ENCODE measurements at regions not wholly inside any gene's neighbourhood (a gene's known extent, or its start where the extent isn't known, plus 50 kb on each side); places are given as distances from the start of the nearest gene placed in this dataset.

- no peaks in the 10 kb centered on the region for H3K79me2 ChIP-seq (ENCODE audit: insufficient read depth, low read depth, low read length)
- BruUV-seq (replicated peaks) = no TSS peak
- no peaks in the 10 kb centered on the region for H3K36me3 ChIP-seq (ENCODE audit: insufficient read depth, low read length)
- no peak overlapping the region for H3K27ac ChIP-seq (ENCODE audit: low read depth, low read length, poor library complexity, severe bottlenecking)
- no peak for DNase-seq (ENCODE audit: low spot score)
- no peak overlapping the region for H2AFZ ChIP-seq (ENCODE audit: low read length)
- no peaks in the 10 kb centered on the region for H3K9me3 ChIP-seq (ENCODE audit: low read length)
- H3K4me1 ChIP-seq (ENCODE audit: insufficient read depth, low read length, poor library complexity, severe bottlenecking) = peaks cover 10% of the 10 kb centered on the region
- no peak for TF ChIP-seq CTCF (conservative IDR thresholded peaks at IDR 0.05; ENCODE audit: low read length)
- TF ChIP-seq EZH2phosphoT487 (IDR thresholded peaks at IDR 0.05; ENCODE audit: borderline replicate concordance, low read depth, low read length) = no peak
- no peaks in the 10 kb centered on the region for H3K9me2 ChIP-seq (ENCODE audit: insufficient read depth, low read length)
- POLR2A ChIA-PET = no interaction called here
- intact Hi-C loops (cut with micrococcal nuclease; ENCODE audit: unreplicated experiment) = loop anchor here (5.0 to 10.0 kb wide), 2 partner anchors 53 to 1636 kb away; partner anchors contain the start of gene TLR4
- H4K20me1 ChIP-seq (ENCODE audit: insufficient read depth, low read length) = no peaks in the 10 kb centered on the region
- no peak overlapping the region for H3K4me2 ChIP-seq (ENCODE audit: low read length)
- CTCF ChIA-PET (ENCODE audit: unreplicated experiment) = no interaction called here
- no peak overlapping the region for H3K4me3 ChIP-seq (ENCODE audit: low read depth, low read length, poor library complexity, severe bottlenecking)
Measured at GRCh38 chr9:117649126-117649525, 55.1 kb upstream of the TLR4 start.

DNA sequence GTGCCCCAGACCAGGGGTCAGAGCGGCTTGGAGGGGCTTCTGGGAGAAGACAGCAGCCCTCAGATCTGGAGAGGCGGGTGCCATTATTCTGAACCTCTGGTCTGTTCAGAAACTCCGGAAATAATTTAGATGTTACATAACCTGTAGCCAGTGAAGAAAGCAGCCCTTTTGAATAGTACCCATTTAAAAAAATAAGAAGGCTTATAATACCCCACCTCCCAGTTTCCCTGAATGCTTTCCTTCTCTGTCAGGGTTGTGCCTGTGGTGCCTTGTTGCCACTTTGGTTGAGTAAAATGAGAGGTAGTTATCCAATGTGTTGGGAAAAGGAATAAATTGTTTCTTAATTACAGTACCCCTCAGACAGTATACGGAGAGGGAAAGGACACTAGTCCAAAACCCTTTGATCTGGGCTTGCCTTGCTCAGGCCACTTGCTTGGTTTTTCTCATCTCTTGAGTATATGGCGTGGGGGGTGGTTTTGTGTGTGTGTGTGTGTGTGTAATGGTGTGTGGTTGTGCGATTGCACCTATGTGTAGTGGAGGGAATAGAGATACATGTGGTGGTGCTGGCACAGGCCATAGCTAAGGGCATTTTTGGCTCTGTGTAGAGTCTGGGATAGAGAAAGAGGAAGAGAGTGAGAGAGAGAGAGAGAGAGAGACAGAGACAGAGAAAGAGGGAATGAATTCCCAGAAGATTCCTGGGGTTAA, 59.1 kb upstream of the TLR4 start:
- TF ChIP-seq CTCF (conservative IDR thresholded peaks at IDR 0.05; ENCODE audit: low read length) (peak; percentile 65; the same call in 1 of the 2 replicates), EZH2phosphoT487 (IDR thresholded peaks at IDR 0.05; ENCODE audit: borderline replicate concordance, low read depth, low read length) (no peak)
- peaks cover 12% of the 10 kb centered on the region for H3K4me1 ChIP-seq (ENCODE audit: insufficient read depth, low read length, poor library complexity, severe bottlenecking)
- no peak for DNase-seq (ENCODE audit: low spot score)
- H3K36me3 ChIP-seq (ENCODE audit: insufficient read depth, low read length) = no peaks in the 10 kb centered on the region
- CTCF ChIA-PET (ENCODE audit: unreplicated experiment) = no interaction called here
- BruUV-seq (replicated peaks) = no TSS peak
- peak overlapping the region; percentile 91; the same call in 1 of the 2 replicates for H2AFZ ChIP-seq (ENCODE audit: low read length)
- no peaks in the 10 kb centered on the region for H3K79me2 ChIP-seq (ENCODE audit: insufficient read depth, low read depth, low read length)
- POLR2A ChIA-PET = interaction anchor here (0.9 kb wide), 1 partner anchor 59 kb away, joined by 3 read pairs; the partner anchor contains the start of gene TLR4
- H4K20me1 ChIP-seq (ENCODE audit: insufficient read depth, low read length) = no peaks in the 10 kb centered on the region
- intact Hi-C loops (cut with micrococcal nuclease; ENCODE audit: unreplicated experiment) = loop anchor here (1.0 to 10.0 kb wide), 4 partner anchors 57 to 1640 kb away; partner anchors contain the start of gene TLR4
- H3K27ac ChIP-seq (ENCODE audit: low read depth, low read length, poor library complexity, severe bottlenecking) = no peak overlapping the region
- H3K9me2 ChIP-seq (ENCODE audit: insufficient read depth, low read length) = no peaks in the 10 kb centered on the region
- peak overlapping the region; percentile 56 for H3K4me2 ChIP-seq (ENCODE audit: low read length)
- H3K4me3 ChIP-seq (ENCODE audit: low read depth, low read length, poor library complexity, severe bottlenecking) = no peak overlapping the region
- H3K9me3 ChIP-seq (ENCODE audit: low read length) = no peaks in the 10 kb centered on the region
